Mucosa of rectum (tissue), 2 donors: ENCODE measurements at regions not wholly inside any gene's neighbourhood (a gene's known extent, or its start where the extent isn't known, plus 50 kb on each side); places are given as distances from the start of the nearest gene placed in this dataset.

Experiments used
- H3K27ac ChIP-seq, 2 donors: one replicate each; pipeline ENCODE4 v1.7.0; 2013; ENCODE audit warnings: inconsistent platforms in 2 of 2, low read depth in 2 of 2, low read length in 2 of 2
- H3K27me3 ChIP-seq, 2 donors: one replicate each; pipeline ENCODE4 v1.7.0; 2013; ENCODE audit warnings: low read length in 2 of 2; ENCODE audit not compliant: control insufficient read depth in 2 of 2, insufficient read depth in 2 of 2
- H3K36me3 ChIP-seq, 2 donors: one replicate each; pipeline ENCODE4 v1.7.0; 2013; ENCODE audit warnings: low read length in 2 of 2; ENCODE audit not compliant: control insufficient read depth in 2 of 2, insufficient read depth in 2 of 2
- H3K4me1 ChIP-seq, 2 donors: one replicate each; pipeline ENCODE4 v1.7.0; 2013; ENCODE audit warnings: low read length in 2 of 2, mild to moderate bottlenecking in 1 of 2; ENCODE audit not compliant: control insufficient read depth in 2 of 2, insufficient read depth in 2 of 2
- H3K4me3 ChIP-seq, 2 donors: one replicate each; pipeline ENCODE4 v1.7.0; 2013; ENCODE audit warnings: low read length in 2 of 2
- H3K9ac ChIP-seq, 2 donors: one replicate each; pipeline ENCODE4 v1.7.0; 2013; ENCODE audit warnings: low read length in 2 of 2, low read depth in 1 of 2, mild to moderate bottlenecking in 1 of 2
- H3K9me3 ChIP-seq, 2 donors: one replicate each; pipeline ENCODE4 v1.7.0; 2013; ENCODE audit warnings: low read length in 2 of 2; ENCODE audit not compliant: control insufficient read depth in 2 of 2
- donor health status: healthy.
- donor health status: Normal muscosa, but diverticular disease.

DNA sequence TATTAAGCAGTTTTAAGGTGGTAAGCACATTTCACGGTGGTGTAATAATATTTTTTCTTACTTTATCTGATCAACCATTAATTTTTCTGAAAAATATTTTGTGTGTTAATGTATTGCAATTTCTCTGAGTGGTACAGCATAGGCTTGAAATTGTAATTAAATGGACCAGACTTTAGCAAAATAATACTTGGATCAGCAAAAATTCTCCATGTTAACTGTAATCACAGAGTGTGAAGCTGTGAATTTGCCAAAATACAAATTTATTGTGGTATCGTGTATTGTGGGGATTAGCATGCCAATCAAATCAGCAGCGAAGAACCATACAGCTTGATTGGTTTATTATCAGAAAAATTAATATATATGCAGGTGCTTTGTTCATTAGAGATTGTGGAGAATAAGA, 1088.9 kb upstream of the GYPC start:
- Histone ChIP-seq H3K9ac (no peak overlapping the region), H3K27ac (no peak overlapping the region), H3K36me3 (no peaks in the 10 kb centered on the region), H3K4me1 (peaks cover 0 to 8% of the 10 kb centered on the region in 2 donors), H3K9me3 (no peaks in the 10 kb centered on the region), H3K27me3 (no peaks in the 10 kb centered on the region), H3K4me3 (no peak overlapping the region)

- H3K9me3 ChIP-seq: no peaks in the 10 kb centered on the region
- H3K27ac ChIP-seq: no peak overlapping the region
- H3K36me3 ChIP-seq: no peaks in the 10 kb centered on the region
- H3K4me1 ChIP-seq: no peaks in the 10 kb centered on the region
- no peak overlapping the region for H3K4me3 ChIP-seq
- H3K27me3 ChIP-seq: no peaks in the 10 kb centered on the region
- no peak overlapping the region for H3K9ac ChIP-seq
Measured at GRCh38 chr2:125572660-125573059, 1083.3 kb upstream of the GYPC start.

DNA sequence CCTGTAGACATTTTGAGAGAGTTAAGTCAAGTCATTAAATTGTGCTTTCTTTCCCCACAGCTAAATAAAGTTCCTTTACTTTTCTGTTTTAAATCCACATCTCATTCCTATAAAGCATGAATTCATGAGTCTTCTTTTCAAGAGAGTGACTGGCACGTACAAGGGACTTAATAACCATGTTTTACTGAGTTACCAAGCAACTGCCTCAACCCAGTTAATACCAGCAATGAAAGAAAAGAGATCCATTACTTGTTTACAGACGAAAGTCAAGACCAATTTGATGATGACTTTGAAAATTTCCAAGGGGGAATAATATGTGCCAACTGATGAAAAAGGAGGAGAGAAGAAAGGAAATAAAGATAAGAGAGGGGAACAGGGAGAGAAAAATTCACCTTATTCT, 1082.5 kb upstream of the GYPC start:
- Histone ChIP-seq H3K9ac (no peak overlapping the region), H3K27ac (no peak overlapping the region), H3K4me3 (no peak overlapping the region), H3K27me3 (no peaks in the 10 kb centered on the region), H3K4me1 (no peaks in the 10 kb centered on the region), H3K9me3 (no peaks in the 10 kb centered on the region), H3K36me3 (no peaks in the 10 kb centered on the region)

GRCh38 chr2:125576558-125576957, 1079.4 kb upstream of the GYPC start:
- Histone ChIP-seq H3K9me3 (no peaks in the 10 kb centered on the region), H3K27me3 (no peaks in the 10 kb centered on the region), H3K9ac (no peak overlapping the region), H3K4me1 (peaks cover 0 to 1% of the 10 kb centered on the region in 2 donors), H3K4me3 (no peak overlapping the region), H3K27ac (no peak overlapping the region), H3K36me3 (no peaks in the 10 kb centered on the region)

GRCh38 chr2:125581557-125581956, 1074.4 kb upstream of the GYPC start:
- Histone ChIP-seq H3K4me3 (no peak overlapping the region), H3K27ac (no peak overlapping the region), H3K27me3 (no peaks in the 10 kb centered on the region), H3K9ac (no peak overlapping the region), H3K9me3 (no peaks in the 10 kb centered on the region), H3K4me1 (peaks cover 0 to 6% of the 10 kb centered on the region in 2 donors), H3K36me3 (no peaks in the 10 kb centered on the region)

DNA sequence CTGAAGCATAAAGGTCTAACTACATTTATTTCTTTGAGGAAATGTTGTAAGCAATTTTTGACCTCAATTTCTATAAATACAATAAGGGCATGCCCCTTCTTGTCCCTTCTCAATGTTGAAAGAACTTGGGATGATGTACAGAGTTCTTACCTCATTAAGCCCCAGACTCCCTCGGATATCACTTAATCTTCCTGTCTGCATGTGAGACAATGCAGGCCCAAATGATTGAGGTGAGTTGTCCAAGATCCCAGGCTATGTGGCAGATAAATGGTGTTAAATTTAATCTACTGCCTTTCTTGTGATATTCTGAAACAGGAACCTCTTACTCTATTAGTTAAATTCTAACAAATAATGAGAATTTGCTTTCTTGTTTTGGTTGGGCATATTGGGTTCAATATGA, 1073.4 kb upstream of the GYPC start:
- no peaks in the 10 kb centered on the region for H3K9me3 ChIP-seq
- no peak overlapping the region for H3K4me3 ChIP-seq
- no peak overlapping the region for H3K27ac ChIP-seq
- H3K9ac ChIP-seq: no peak overlapping the region
- no peaks in the 10 kb centered on the region for H3K36me3 ChIP-seq
- no peaks in the 10 kb centered on the region for H3K27me3 ChIP-seq
- peaks cover 0 to 6% of the 10 kb centered on the region in 2 donors for H3K4me1 ChIP-seq

DNA sequence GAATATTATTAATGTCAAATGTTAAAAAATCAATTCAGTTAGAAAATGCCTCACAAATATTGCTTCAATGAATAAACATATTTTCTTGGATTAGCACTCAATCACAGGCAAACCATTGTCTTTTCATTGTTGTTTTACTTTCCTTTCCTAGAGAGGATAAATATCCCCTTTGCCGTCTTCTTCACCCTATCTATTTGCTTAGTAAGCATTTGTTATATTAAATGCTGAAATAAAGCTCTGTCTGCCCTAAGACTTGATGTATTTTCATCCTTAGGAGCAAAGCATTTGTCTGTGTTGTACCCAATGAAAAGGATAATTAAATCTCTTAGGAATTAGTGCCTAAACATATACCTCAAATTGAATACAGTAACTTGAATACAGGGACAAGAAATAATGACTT, 1071.2 kb upstream of the GYPC start:
- no peak overlapping the region for H3K27ac ChIP-seq
- no peak overlapping the region for H3K9ac ChIP-seq
- peaks cover 0 to 6% of the 10 kb centered on the region in 2 donors for H3K4me1 ChIP-seq
- no peaks in the 10 kb centered on the region for H3K9me3 ChIP-seq
- H3K36me3 ChIP-seq: no peaks in the 10 kb centered on the region
- H3K4me3 ChIP-seq: no peak overlapping the region
- H3K27me3 ChIP-seq: no peaks in the 10 kb centered on the region

- Histone ChIP-seq H3K9ac (no peak overlapping the region), H3K4me1 (no peaks in the 10 kb centered on the region)
Measured at GRCh38 chr2:125588780-125589179, 1067.2 kb upstream of the GYPC start.

GRCh38 chr2:125591954-125592353, 1064.0 kb upstream of the GYPC start:
- H3K9ac ChIP-seq: no peak overlapping the region
- H3K4me1 ChIP-seq: no peaks in the 10 kb centered on the region
- H3K4me3 ChIP-seq: no peak overlapping the region
- peaks cover 0 to 4% of the 10 kb centered on the region in 2 donors for H3K9me3 ChIP-seq
- H3K27me3 ChIP-seq: no peaks in the 10 kb centered on the region
- H3K36me3 ChIP-seq: no peaks in the 10 kb centered on the region
- no peak overlapping the region for H3K27ac ChIP-seq

More at GRCh38 chr2:125588780-125589179, 1067.2 kb upstream of the GYPC start:
- no peaks in the 10 kb centered on the region for H3K36me3 ChIP-seq
- H3K27me3 ChIP-seq: no peaks in the 10 kb centered on the region
- no peak overlapping the region for H3K4me3 ChIP-seq
- H3K27ac ChIP-seq: no peak overlapping the region
- H3K9me3 ChIP-seq: peaks cover 0 to 4% of the 10 kb centered on the region in 2 donors

- H3K4me1 ChIP-seq: no peaks in the 10 kb centered on the region
- peaks cover 0 to 4% of the 10 kb centered on the region in 2 donors for H3K9me3 ChIP-seq
- H3K27ac ChIP-seq: no peak overlapping the region
- H3K27me3 ChIP-seq: no peaks in the 10 kb centered on the region
- no peaks in the 10 kb centered on the region for H3K36me3 ChIP-seq
- H3K4me3 ChIP-seq: no peak overlapping the region
- no peak overlapping the region for H3K9ac ChIP-seq
Measured at GRCh38 chr2:125593036-125593435, 1062.9 kb upstream of the GYPC start.

DNA sequence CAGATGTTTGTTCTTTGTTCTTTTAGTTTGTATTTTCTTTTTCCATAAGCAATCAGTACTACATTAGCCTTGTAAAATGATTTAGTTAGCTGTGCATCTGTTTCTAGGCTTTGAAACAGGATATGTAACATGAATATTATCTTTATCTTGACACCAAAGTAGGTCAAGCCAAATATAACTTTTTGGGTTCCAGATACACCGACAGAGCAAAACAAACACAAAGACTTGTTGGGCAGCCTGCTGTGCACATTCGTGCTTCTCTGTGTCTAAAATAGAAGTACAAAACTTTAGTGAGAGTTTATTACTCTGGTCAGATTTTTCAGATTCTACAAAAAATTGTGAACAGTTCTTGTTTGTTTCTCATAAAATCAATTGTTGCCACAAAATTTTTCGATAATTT, 1059.3 kb upstream of the GYPC start:
- Histone ChIP-seq H3K9me3 (no peaks in the 10 kb centered on the region), H3K36me3 (no peaks in the 10 kb centered on the region), H3K27me3 (no peaks in the 10 kb centered on the region), H3K9ac (no peak overlapping the region), H3K27ac (no peak overlapping the region), H3K4me1 (no peaks in the 10 kb centered on the region), H3K4me3 (no peak overlapping the region)
